ENCODE measurements at regions not wholly inside any gene's neighbourhood (a gene's known extent, or its start where the extent isn't known, plus 50 kb on each side); places are given as distances from the start of the nearest gene placed in this dataset.

GRCh38 chr19:5228932-5229777 lies 111.5 kb downstream of the PTPRS start:
- CTCF ChIA-PET = no interaction called here
- intact Hi-C loops (cut with micrococcal nuclease) = no loop called here
- Mint-ChIP-seq H3K4me3 (no peak overlapping the region), H3K36me3 (ENCODE audit: low read depth) (no peaks in the 10 kb centered on the region), H3K27ac (no peak overlapping the region), H3K9me3 (no peaks in the 10 kb centered on the region), H3K27me3 (ENCODE audit: low read depth) (peaks cover 15% of the 10 kb centered on the region), H3K4me1 (ENCODE audit: low read depth) (peaks cover 6% of the 10 kb centered on the region)
- DNase-seq = no peak

DNA sequence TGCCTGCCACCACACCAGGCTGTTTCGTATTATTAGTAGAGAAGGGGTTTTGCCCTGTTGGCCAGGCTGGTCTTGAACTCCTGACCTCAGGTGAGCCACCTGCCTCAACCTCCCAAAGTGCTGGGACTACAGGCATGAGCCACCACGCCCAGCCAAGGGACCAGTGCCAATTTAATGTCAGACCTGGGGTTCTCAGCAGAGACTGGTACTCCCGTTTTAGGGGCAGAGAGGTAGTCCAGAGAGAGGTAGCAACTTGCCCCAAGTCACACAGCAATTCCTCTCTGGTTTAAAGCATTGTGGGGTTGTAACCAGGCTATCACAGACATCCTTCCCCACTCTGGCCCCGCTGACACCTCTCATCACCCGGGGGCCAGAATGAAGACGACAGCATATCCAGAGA lies 112.1 kb downstream of the PTPRS start:
- CTCF ChIA-PET = no interaction called here
- Mint-ChIP-seq H3K9me3 (no peaks in the 10 kb centered on the region), H3K36me3 (ENCODE audit: low read depth) (no peaks in the 10 kb centered on the region), H3K27me3 (ENCODE audit: low read depth) (peaks cover 15% of the 10 kb centered on the region), H3K4me3 (no peak overlapping the region), H3K27ac (no peak overlapping the region), H3K4me1 (ENCODE audit: low read depth) (peaks cover 6% of the 10 kb centered on the region)
- intact Hi-C loops (cut with micrococcal nuclease) = no loop called here
- no peak for DNase-seq

GRCh38 chr19:5225486-5226345 lies 114.9 kb downstream of the PTPRS start:
- Mint-ChIP-seq H3K9me3 (no peaks in the 10 kb centered on the region), H3K36me3 (ENCODE audit: low read depth) (no peaks in the 10 kb centered on the region), H3K27me3 (ENCODE audit: low read depth) (peaks cover 15% of the 10 kb centered on the region), H3K4me1 (ENCODE audit: low read depth) (peaks cover 6% of the 10 kb centered on the region), H3K27ac (no peak overlapping the region), H3K4me3 (no peak overlapping the region)
- peak; percentile 20 for DNase-seq
- CTCF ChIA-PET = interaction anchor here (0.6 kb wide), 3 partner anchors 73 to 1836 kb away, joined by 3 read pairs; no protein-coding TSS in a partner anchor
- intact Hi-C loops (cut with micrococcal nuclease) = no loop called here

- no peaks in the 10 kb centered on the region for H3K9me3 Mint-ChIP-seq
- no peaks in the 10 kb centered on the region for H3K36me3 Mint-ChIP-seq (ENCODE audit: low read depth)
- DNase-seq = no peak
- H3K27me3 Mint-ChIP-seq (ENCODE audit: low read depth) = peaks cover 11% of the 10 kb centered on the region
- CTCF ChIA-PET = interaction anchor here (0.6 kb wide), 1 partner anchor 18 kb away, joined by 3 read pairs; no protein-coding TSS in a partner anchor
- no peak overlapping the region for H3K27ac Mint-ChIP-seq
- intact Hi-C loops (cut with micrococcal nuclease) = no loop called here
- peaks cover 6% of the 10 kb centered on the region for H3K4me1 Mint-ChIP-seq (ENCODE audit: low read depth)
- H3K4me3 Mint-ChIP-seq = no peak overlapping the region
Measured at GRCh38 chr19:5224480-5224879, 116.1 kb downstream of the PTPRS start.

- H3K36me3 Mint-ChIP-seq (ENCODE audit: low read depth) = no peaks in the 10 kb centered on the region
- peaks cover 3% of the 10 kb centered on the region for H3K27me3 Mint-ChIP-seq (ENCODE audit: low read depth)
- DNase-seq = no peak
- no peak overlapping the region for H3K27ac Mint-ChIP-seq
- H3K4me1 Mint-ChIP-seq (ENCODE audit: low read depth) = no peaks in the 10 kb centered on the region
- H3K4me3 Mint-ChIP-seq = no peak overlapping the region
- CTCF ChIA-PET = interaction anchor here (0.6 kb wide), 1 partner anchor 140 kb away, joined by 3 read pairs; no protein-coding TSS in a partner anchor
- intact Hi-C loops (cut with micrococcal nuclease) = no loop called here
- no peaks in the 10 kb centered on the region for H3K9me3 Mint-ChIP-seq
Measured at GRCh38 chr19:5222821-5223321, 117.7 kb downstream of the PTPRS start.

GRCh38 chr19:5222178-5222577 lies 118.4 kb downstream of the PTPRS start:
- Mint-ChIP-seq H3K4me1 (ENCODE audit: low read depth) (no peaks in the 10 kb centered on the region), H3K27me3 (ENCODE audit: low read depth) (no peaks in the 10 kb centered on the region), H3K36me3 (ENCODE audit: low read depth) (no peaks in the 10 kb centered on the region), H3K4me3 (no peak overlapping the region), H3K27ac (no peak overlapping the region), H3K9me3 (no peaks in the 10 kb centered on the region)
- CTCF ChIA-PET = no interaction called here
- DNase-seq = no peak
- intact Hi-C loops (cut with micrococcal nuclease) = no loop called here

DNA sequence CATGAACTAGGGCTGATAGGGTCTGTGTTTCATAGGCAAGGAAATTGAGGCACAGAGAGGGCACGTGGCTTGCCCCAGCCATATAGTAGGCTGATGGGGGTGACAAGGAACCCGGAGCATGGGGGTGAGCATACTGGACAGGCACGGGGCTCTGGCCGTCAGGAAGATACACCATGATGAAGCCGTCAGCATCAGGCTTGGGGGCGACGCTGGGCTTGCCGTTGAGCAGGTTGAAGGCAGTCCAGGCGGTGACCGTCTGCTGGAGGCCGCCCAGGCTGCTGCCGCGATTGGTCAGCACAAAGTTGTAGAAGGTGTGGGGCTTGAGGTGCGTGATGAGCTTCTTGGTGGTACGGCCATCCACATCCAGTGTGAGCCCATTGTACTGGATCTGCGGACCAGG lies 119.7 kb downstream of the PTPRS start:
- Mint-ChIP-seq H3K27ac (no peak overlapping the region), H3K9me3 (no peaks in the 10 kb centered on the region), H3K27me3 (ENCODE audit: low read depth) (no peaks in the 10 kb centered on the region), H3K4me3 (no peak overlapping the region), H3K36me3 (ENCODE audit: low read depth) (no peaks in the 10 kb centered on the region), H3K4me1 (ENCODE audit: low read depth) (no peaks in the 10 kb centered on the region)
- CTCF ChIA-PET = no interaction called here
- intact Hi-C loops (cut with micrococcal nuclease) = no loop called here
- DNase-seq = no peak

GRCh38 chr19:5220361-5220760 lies 120.3 kb downstream of the PTPRS start:
- CTCF ChIA-PET = no interaction called here
- Mint-ChIP-seq H3K9me3 (no peaks in the 10 kb centered on the region), H3K4me3 (no peak overlapping the region), H3K36me3 (ENCODE audit: low read depth) (no peaks in the 10 kb centered on the region), H3K27ac (no peak overlapping the region), H3K4me1 (ENCODE audit: low read depth) (no peaks in the 10 kb centered on the region), H3K27me3 (ENCODE audit: low read depth) (no peaks in the 10 kb centered on the region)
- no peak for DNase-seq
- intact Hi-C loops (cut with micrococcal nuclease) = no loop called here

DNA sequence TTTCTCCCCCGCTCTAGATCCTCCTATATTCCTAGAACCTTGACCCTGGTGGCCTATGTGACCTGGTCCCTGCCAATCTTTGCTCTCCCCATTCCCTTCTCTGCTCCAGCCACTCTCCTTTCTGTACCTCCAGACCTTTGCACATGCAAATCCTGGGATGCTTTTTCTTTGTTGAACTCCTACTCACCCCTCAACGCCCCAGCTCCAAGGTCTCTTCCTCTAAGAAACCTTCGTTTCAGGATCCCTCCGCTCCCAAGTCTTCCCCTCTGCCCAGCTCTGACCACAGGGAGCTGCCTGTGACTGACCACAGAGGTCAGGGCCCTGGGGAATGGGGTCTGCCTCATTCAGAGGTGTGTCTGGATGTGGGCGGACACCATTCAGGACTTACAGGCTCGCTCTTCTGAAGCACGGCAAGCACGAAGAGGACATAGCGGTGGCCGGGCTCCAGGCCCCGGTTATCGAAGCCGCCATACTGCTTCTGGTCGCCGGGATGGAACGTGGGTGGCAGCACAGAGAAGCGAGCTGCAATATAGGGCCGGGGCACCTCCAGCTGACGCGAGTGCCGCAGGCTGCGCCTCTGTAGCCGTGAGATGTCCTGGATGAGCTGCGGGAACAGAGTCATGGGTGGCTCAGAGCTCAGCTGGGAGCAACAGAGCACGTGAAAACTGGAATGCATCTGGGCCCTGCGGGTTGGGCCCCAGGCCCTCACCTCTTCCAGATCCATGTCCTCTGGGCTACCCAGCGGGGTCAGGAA lies 120.9 kb downstream of the PTPRS start:
- Mint-ChIP-seq H3K36me3 (ENCODE audit: low read depth) (no peaks in the 10 kb centered on the region), H3K27ac (no peak overlapping the region), H3K4me3 (no peak overlapping the region), H3K4me1 (ENCODE audit: low read depth) (no peaks in the 10 kb centered on the region), H3K9me3 (no peaks in the 10 kb centered on the region), H3K27me3 (ENCODE audit: low read depth) (no peaks in the 10 kb centered on the region)
- CTCF ChIA-PET = no interaction called here
- intact Hi-C loops (cut with micrococcal nuclease) = no loop called here
- DNase-seq = no peak

DNA sequence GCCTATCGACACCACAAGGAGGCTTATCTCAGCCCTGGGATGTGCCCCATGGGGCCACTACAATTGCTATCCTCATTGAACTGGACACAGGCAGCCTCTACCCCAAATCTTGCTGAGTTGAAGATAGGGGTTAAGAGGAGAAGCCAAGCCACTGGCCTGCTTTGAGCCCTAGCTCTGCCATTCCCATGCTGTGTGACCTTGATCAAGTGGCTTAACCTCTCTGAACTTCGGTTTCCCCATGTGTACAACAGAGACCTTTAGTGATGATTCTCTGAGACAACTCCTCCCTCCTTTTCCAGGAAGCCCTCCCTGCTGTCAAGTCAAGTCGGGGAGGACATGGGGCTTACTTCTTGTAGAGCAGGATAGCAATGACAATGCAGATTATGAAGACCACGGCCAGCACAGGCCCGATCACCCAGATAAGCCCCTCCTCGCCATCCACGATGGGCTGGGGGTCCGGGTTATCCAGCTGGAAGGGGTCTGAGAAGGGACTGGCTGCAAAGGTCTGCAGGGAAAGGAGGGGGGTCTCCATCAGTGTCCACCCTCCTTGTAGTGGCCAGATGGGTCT lies 121.6 kb downstream of the PTPRS start:
- CTCF ChIA-PET = no interaction called here
- Mint-ChIP-seq H3K27me3 (ENCODE audit: low read depth) (no peaks in the 10 kb centered on the region), H3K9me3 (no peaks in the 10 kb centered on the region), H3K4me1 (ENCODE audit: low read depth) (no peaks in the 10 kb centered on the region), H3K4me3 (no peak overlapping the region), H3K27ac (no peak overlapping the region), H3K36me3 (ENCODE audit: low read depth) (no peaks in the 10 kb centered on the region)
- no peak for DNase-seq
- intact Hi-C loops (cut with micrococcal nuclease) = no loop called here

GRCh38 chr19:5218255-5218855 lies 122.3 kb downstream of the PTPRS start:
- CTCF ChIA-PET = no interaction called here

DNA sequence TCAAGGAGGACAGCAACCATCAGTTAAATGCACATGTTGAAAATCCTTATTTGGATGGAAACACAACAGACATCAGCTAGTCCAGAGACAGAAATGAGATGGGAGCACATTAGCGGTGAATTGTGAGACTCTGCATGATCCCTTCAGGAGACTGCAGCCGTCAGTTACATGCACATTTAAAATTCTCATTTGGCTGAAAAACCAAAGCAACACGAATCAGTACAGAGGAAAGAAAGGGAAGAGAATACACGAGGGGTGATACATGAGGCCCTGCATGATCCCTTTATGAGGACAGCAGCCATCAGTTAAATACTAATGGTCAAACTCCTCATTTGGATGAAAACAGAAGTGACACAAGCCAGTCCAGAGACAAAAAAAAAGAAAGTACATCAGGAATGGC lies 123.4 kb downstream of the PTPRS start:
- CTCF ChIA-PET = no interaction called here
- intact Hi-C loops (cut with micrococcal nuclease) = no loop called here

More at GRCh38 chr19:5218255-5218855, 122.3 kb downstream of the PTPRS start:
- intact Hi-C loops (cut with micrococcal nuclease) = no loop called here
- Mint-ChIP-seq H3K27ac (no peak overlapping the region), H3K4me3 (no peak overlapping the region), H3K36me3 (ENCODE audit: low read depth) (no peaks in the 10 kb centered on the region), H3K9me3 (no peaks in the 10 kb centered on the region), H3K4me1 (ENCODE audit: low read depth) (no peaks in the 10 kb centered on the region), H3K27me3 (ENCODE audit: low read depth) (no peaks in the 10 kb centered on the region)
- no peak for DNase-seq

More for the DNA sequence above, 123.4 kb downstream of the PTPRS start:
- DNase-seq = no peak
- no peaks in the 10 kb centered on the region for H3K9me3 Mint-ChIP-seq
- no peak overlapping the region for H3K4me3 Mint-ChIP-seq
- no peaks in the 10 kb centered on the region for H3K4me1 Mint-ChIP-seq (ENCODE audit: low read depth)
- no peaks in the 10 kb centered on the region for H3K27me3 Mint-ChIP-seq (ENCODE audit: low read depth)
- no peaks in the 10 kb centered on the region for H3K36me3 Mint-ChIP-seq (ENCODE audit: low read depth)
- H3K27ac Mint-ChIP-seq = no peak overlapping the region
